ENCODE measurements at regions not wholly inside any gene's neighbourhood (a gene's known extent, or its start where the extent isn't known, plus 50 kb on each side); places are given as distances from the start of the nearest gene placed in this dataset.

GRCh38 chr3:99562138-99562537 is 76.3 kb upstream of the COL8A1 start:
- TF ChIP-seq NFIC (IDR thresholded peaks at IDR 0.05) (no peak), MAX (IDR thresholded peaks at IDR 0.05) (no peak), REST (IDR thresholded peaks at IDR 0.05; ENCODE audit: low read depth) (peak; percentile 90), RAD21 (IDR thresholded peaks at IDR 0.05; ENCODE audit: low read depth) (no peak; the same call in 1 of the 2 replicates)

- no peak for TF ChIP-seq EGR1 (IDR thresholded peaks at IDR 0.05)
- no peak for TF ChIP-seq EP300 (IDR thresholded peaks at IDR 0.05; ENCODE audit: borderline replicate concordance)
- TF ChIP-seq RAD21 (IDR thresholded peaks at IDR 0.05; ENCODE audit: low read depth) = no peak
- TF ChIP-seq ZBTB7A (IDR thresholded peaks at IDR 0.05; ENCODE audit: low read depth) = no peak
- no peak for TF ChIP-seq TAF1 (IDR thresholded peaks at IDR 0.05; ENCODE audit: low read depth)
- no peak for TF ChIP-seq YY1 (IDR thresholded peaks at IDR 0.05; ENCODE audit: low read depth)
- TF ChIP-seq CREB1 (IDR thresholded peaks at IDR 0.05; ENCODE audit: low read depth) = no peak
- no peak for TF ChIP-seq MAX (IDR thresholded peaks at IDR 0.05)
Observed at GRCh38 chr3:99561056-99561455, 77.3 kb upstream of the COL8A1 start.

- TF ChIP-seq FOXM1 (IDR thresholded peaks at IDR 0.05; ENCODE audit: borderline replicate concordance, low read depth) (no peak), TAF1 (IDR thresholded peaks at IDR 0.05; ENCODE audit: low read depth) (no peak), REST (IDR thresholded peaks at IDR 0.05; ENCODE audit: low read depth) (no peak), YY1 (IDR thresholded peaks at IDR 0.05; ENCODE audit: low read depth) (no peak), ZBTB7A (IDR thresholded peaks at IDR 0.05; ENCODE audit: low read depth) (no peak), EGR1 (IDR thresholded peaks at IDR 0.05) (no peak)
Observed at GRCh38 chr3:99559196-99559595, 79.2 kb upstream of the COL8A1 start.

- no peak for TF ChIP-seq MAX (IDR thresholded peaks at IDR 0.05)
- TF ChIP-seq TCF12 (IDR thresholded peaks at IDR 0.05; ENCODE audit: low read depth) = no peak
- TF ChIP-seq FOXM1 (IDR thresholded peaks at IDR 0.05; ENCODE audit: borderline replicate concordance, low read depth) = no peak
- no peak for TF ChIP-seq REST (IDR thresholded peaks at IDR 0.05; ENCODE audit: low read depth)
- no peak for TF ChIP-seq NFIC (IDR thresholded peaks at IDR 0.05)
- no peak for TF ChIP-seq USF1 (IDR thresholded peaks at IDR 0.05)
Observed at GRCh38 chr3:99551520-99551919, 86.9 kb upstream of the COL8A1 start.

- TF ChIP-seq TCF12 (IDR thresholded peaks at IDR 0.05; ENCODE audit: low read depth) = no peak
Observed at GRCh38 chr3:99549957-99550603, 88.3 kb upstream of the COL8A1 start.

- TF ChIP-seq REST (IDR thresholded peaks at IDR 0.05; ENCODE audit: low read depth) = no peak
- TF ChIP-seq TAF1 (IDR thresholded peaks at IDR 0.05; ENCODE audit: low read depth) = no peak
- no peak for TF ChIP-seq MAX (IDR thresholded peaks at IDR 0.05)
- TF ChIP-seq EP300 (IDR thresholded peaks at IDR 0.05; ENCODE audit: borderline replicate concordance) = no peak
- no peak for TF ChIP-seq FOXM1 (IDR thresholded peaks at IDR 0.05; ENCODE audit: borderline replicate concordance, low read depth)
- TF ChIP-seq NFIC (IDR thresholded peaks at IDR 0.05) = no peak
Observed at GRCh38 chr3:99549220-99549619, 89.2 kb upstream of the COL8A1 start.

All from Ishikawa (cell line).